Cardiac fibroblast (primary cell): ENCODE measurements at regions not wholly inside any gene's neighbourhood (a gene's known extent, or its start where the extent isn't known, plus 50 kb on each side); places are given as distances from the start of the nearest gene placed in this dataset.

ENCODE experiments used
- DNase-seq, 2 donors: peaks; one replicate each; pipeline versions ENCODE4 v3.0.0 to v3.0.0-alpha.2; 2010; ENCODE audit warnings: low read depth in 2 of 2
- H3K4me3 ChIP-seq, 2 donors: replicated peaks in 1 of 2; 1 replicate in 1 of 2; 2 replicates in 1 of 2; pipeline ENCODE4 v1.5.1; 2011; ENCODE audit warnings: low read depth in 2 of 2, low read length in 2 of 2, mild to moderate bottlenecking in 2 of 2, moderate library complexity in 1 of 2
- CTCF ChIP-seq: IDR thresholded peaks from one replicate; pipeline ENCODE4 v1.5.1; 2011; ENCODE audit warnings: low read depth, mild to moderate bottlenecking, low read length, inconsistent platforms

GRCh38 chr4:153934688-153935017 lies 145.8 kb upstream of the SFRP2 start:
- H3K4me3 ChIP-seq, result no peak overlapping the region
- TF ChIP-seq CTCF, result no peak
- peak in 1 of 2 donors; percentile 5 for DNase-seq

- no peak for TF ChIP-seq CTCF
- no peak overlapping the region for H3K4me3 ChIP-seq
- no peak for DNase-seq
Observed at GRCh38 chr4:153933915-153934687, 145.2 kb upstream of the SFRP2 start.

- H3K4me3 ChIP-seq, result no peak overlapping the region
- TF ChIP-seq CTCF, result no peak
- DNase-seq, result peak; percentile 12 to 69
Observed at GRCh38 chr4:153931804-153932203, 142.9 kb upstream of the SFRP2 start.

DNA sequence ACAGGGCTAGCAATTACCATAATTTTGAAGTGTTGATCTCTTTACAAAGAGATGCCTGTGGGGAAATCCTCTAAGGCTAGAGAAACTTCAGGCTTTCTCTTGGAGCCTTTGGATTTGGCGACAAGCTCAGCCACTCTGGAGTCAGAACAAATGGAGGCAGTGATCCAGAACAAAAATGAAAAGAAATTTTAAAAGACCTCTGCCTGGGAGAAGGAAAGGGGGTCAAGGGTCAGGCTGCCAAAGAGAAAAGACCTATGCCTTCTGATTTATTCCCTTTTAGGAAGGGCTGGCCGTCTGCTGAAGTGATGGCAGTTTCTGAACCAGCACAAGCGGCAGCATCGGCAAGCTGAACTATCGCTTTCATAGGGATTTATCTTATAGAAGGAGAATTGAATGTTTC lies 140.8 kb upstream of the SFRP2 start:
- no peak for TF ChIP-seq CTCF
- no peak overlapping the region for H3K4me3 ChIP-seq
- no peak for DNase-seq

DNA sequence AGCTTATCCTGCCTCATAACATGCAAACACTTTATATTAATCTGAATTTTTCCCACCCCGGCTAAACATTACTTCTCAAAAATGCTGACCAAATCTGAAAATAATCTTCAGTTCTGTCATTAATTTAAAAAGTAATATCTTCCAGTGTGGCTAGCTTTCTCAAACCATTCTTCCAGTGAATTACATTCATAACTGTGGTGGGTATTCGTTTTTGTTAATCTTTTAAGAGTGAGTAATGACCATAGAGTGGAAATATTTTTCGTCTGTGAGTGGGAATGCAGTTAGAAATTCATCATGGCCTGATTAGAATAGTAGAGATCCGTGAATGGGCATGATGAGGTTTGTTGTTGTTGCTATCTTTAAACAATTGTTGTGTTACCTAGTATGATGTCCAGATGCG lies 138.6 kb upstream of the SFRP2 start:
- no peak overlapping the region for H3K4me3 ChIP-seq
- DNase-seq, result peak in 1 of 2 donors; percentile 5
- no peak for TF ChIP-seq CTCF

DNA sequence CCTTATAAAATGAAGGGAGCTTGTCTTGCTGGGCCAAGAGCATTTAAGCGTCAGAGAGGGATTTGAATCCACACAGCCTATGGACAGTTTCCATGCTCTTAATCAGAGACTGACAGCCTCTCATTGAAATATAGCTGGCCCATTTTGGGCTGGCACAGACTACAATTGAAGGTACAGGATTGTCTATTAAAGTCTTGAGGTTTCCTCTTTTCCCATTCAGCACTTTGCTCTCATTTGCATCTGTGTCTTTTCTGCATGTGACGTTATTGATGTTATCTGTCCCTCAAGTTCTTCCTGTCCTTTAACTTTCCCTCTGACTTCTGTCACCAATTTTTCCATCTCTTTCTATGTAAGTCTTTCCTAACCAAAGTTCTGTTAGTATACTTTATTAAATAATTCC lies 133.3 kb upstream of the SFRP2 start:
- H3K4me3 ChIP-seq, result no peak overlapping the region
- TF ChIP-seq CTCF, result no peak
- DNase-seq, result no peak

DNA sequence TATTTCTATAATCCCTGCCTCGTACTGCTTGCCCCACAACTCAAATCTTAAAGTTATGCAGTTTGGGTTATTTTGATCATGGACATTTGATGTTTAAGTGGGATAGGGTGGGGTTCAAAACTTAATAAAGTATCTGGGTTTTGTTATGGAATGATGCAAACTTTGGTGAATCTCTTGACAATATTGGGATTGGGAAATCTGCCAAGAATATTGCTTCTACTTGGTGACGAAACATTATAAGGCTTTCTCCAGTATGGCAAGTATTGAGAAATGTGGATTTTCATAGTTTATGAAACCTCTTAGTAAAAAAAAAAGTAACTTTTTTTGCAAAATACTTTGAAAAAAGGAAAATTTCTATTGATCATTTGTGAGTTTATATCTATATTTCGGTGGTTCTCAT lies 130.8 kb upstream of the SFRP2 start:
- peak; percentile 16 to 73 for DNase-seq
- TF ChIP-seq CTCF, result no peak
- no peak overlapping the region for H3K4me3 ChIP-seq
